MM.1S (cell line): ENCODE measurements at regions not wholly inside any gene's neighbourhood (a gene's known extent, or its start where the extent isn't known, plus 50 kb on each side); places are given as distances from the start of the nearest gene placed in this dataset.

Source experiments
- DNase-seq: peaks from one replicate; pipeline ENCODE4 v3.0.0-alpha.2; 2015
- H2AFZ ChIP-seq: fragments of 300-600 bp; sonication (generic); 2 replicates; pipeline ENCODE4 v1.6.0; 2016; ENCODE audit warnings: antibody characterized with exemption, low read length
- H3F3A ChIP-seq: fragments of 300-600 bp; sonication (generic); 2 replicates; pipeline ENCODE4 v1.6.1; 2016; ENCODE audit warnings: mild to moderate bottlenecking, antibody characterized with exemption, low read length, moderate library complexity, mixed read lengths; ENCODE audit not compliant: insufficient read depth
- H3K27ac ChIP-seq: fragments of 300-600 bp; sonication (generic); 2 replicates; pipeline ENCODE4 v1.5.1; 2016; ENCODE audit warnings: mild to moderate bottlenecking, low read length
- H3K27me3 ChIP-seq: fragments of 300-600 bp; sonication (generic); replicated peaks from 2 replicates; pipeline ENCODE4 v1.6.0; 2016; ENCODE audit warnings: low read length; ENCODE audit not compliant: insufficient read depth
- H3K36me3 ChIP-seq: fragments of 300-600 bp; sonication (generic); replicated peaks from 2 replicates; pipeline ENCODE4 v1.6.1; 2016; ENCODE audit warnings: mild to moderate bottlenecking, low read length, mixed read lengths; ENCODE audit not compliant: insufficient read depth
- H3K4me1 ChIP-seq: fragments of 300-600 bp; sonication (generic); 2 replicates; pipeline ENCODE4 v1.6.1; 2016; ENCODE audit warnings: low read length, mixed read lengths
- H3K4me2 ChIP-seq: fragments of 300-600 bp; sonication (generic); 2 replicates; pipeline ENCODE4 v1.6.0; 2016; ENCODE audit warnings: low read depth, low read length
- H3K4me3 ChIP-seq: fragments of 300-600 bp; sonication (generic); 2 replicates; pipeline ENCODE4 v1.5.1; 2016; ENCODE audit warnings: low read length, mixed read lengths
- H3K79me2 ChIP-seq: fragments of 300-600 bp; sonication (generic); 2 replicates; pipeline ENCODE4 v1.6.1; 2016; ENCODE audit warnings: mixed run types, low read length, mixed read lengths
- H3K9ac ChIP-seq: fragments of 300-600 bp; sonication (generic); 2 replicates; pipeline ENCODE4 v1.6.1; 2016; ENCODE audit warnings: low read length, mixed read lengths
- H3K9me2 ChIP-seq: fragments of 300-600 bp; sonication (generic); replicated peaks from 2 replicates; pipeline ENCODE4 v1.6.1; 2016; ENCODE audit warnings: mild to moderate bottlenecking, low read length, mixed read lengths; ENCODE audit not compliant: insufficient read depth
- H3K9me3 ChIP-seq: fragments of 300-600 bp; sonication (generic); replicated peaks from 2 replicates; pipeline ENCODE4 v1.6.1; 2016; ENCODE audit warnings: mild to moderate bottlenecking, low read length, mixed read lengths; ENCODE audit not compliant: insufficient read depth
- H4K20me1 ChIP-seq: fragments of 300-600 bp; sonication (generic); 2 replicates; pipeline ENCODE4 v1.6.1; 2016; ENCODE audit warnings: mild to moderate bottlenecking, low read length, moderate library complexity, mixed read lengths; ENCODE audit not compliant: insufficient read depth
- CTCF ChIP-seq: fragments of 300-600 bp; sonication (generic); IDR thresholded peaks from 2 replicates; pipeline ENCODE4 v1.5.1; 2016; ENCODE audit warnings: antibody characterized with exemption, low read length, mixed read lengths
- EZH2 ChIP-seq: fragments of 300-600 bp; sonication (generic); optimal IDR thresholded peaks from 2 replicates; pipeline ENCODE3; 2017; ENCODE audit warnings: low read depth, mild to moderate bottlenecking, antibody characterized with exemption, low read length, mixed read lengths
- EZH2phosphoT487 ChIP-seq: fragments of 300-600 bp; sonication (generic); IDR thresholded peaks from 2 replicates; pipeline ENCODE4 v1.6.1; 2018; ENCODE audit warnings: antibody characterized with exemption, low read length

- DNase-seq = no peak
- Histone ChIP-seq H2AFZ (no peak overlapping the region), H4K20me1 (no peaks in the 10 kb centered on the region)
Observed at GRCh38 chr9:75593920-75594319, 296.6 kb upstream of the PCSK5 start.

GRCh38 chr9:75599126-75599525 is 291.3 kb upstream of the PCSK5 start:
- no peaks in the 10 kb centered on the region for H4K20me1 ChIP-seq
- H2AFZ ChIP-seq = no peak overlapping the region
- H3K27ac ChIP-seq = no peak overlapping the region
- no peaks in the 10 kb centered on the region for H3K27me3 ChIP-seq
- no peaks in the 10 kb centered on the region for H3K9me2 ChIP-seq
- no peaks in the 10 kb centered on the region for H3K9me3 ChIP-seq
- no peaks in the 10 kb centered on the region for H3K4me1 ChIP-seq
- no peak overlapping the region for H3K4me2 ChIP-seq
- no peak overlapping the region for H3K9ac ChIP-seq
- H3K36me3 ChIP-seq = no peaks in the 10 kb centered on the region
- no peaks in the 10 kb centered on the region for H3F3A ChIP-seq
- DNase-seq = no peak
- H3K4me3 ChIP-seq = no peak overlapping the region
- no peaks in the 10 kb centered on the region for H3K79me2 ChIP-seq
- TF ChIP-seq EZH2phosphoT487 (no peak), EZH2 (no peak), CTCF (no peak)

More at GRCh38 chr9:75593920-75594319, 296.6 kb upstream of the PCSK5 start:
- Histone ChIP-seq H3K27ac (no peak overlapping the region), H3K27me3 (no peaks in the 10 kb centered on the region), H3F3A (no peaks in the 10 kb centered on the region), H3K4me3 (no peak overlapping the region), H3K4me2 (no peak overlapping the region), H3K36me3 (no peaks in the 10 kb centered on the region), H3K4me1 (no peaks in the 10 kb centered on the region), H3K9me3 (no peaks in the 10 kb centered on the region), H3K9me2 (no peaks in the 10 kb centered on the region), H3K79me2 (no peaks in the 10 kb centered on the region), H3K9ac (no peak overlapping the region)
- TF ChIP-seq CTCF (no peak), EZH2phosphoT487 (no peak), EZH2 (no peak)

- Histone ChIP-seq H3K9ac (no peak overlapping the region), H3K4me2 (no peak overlapping the region), H3K9me2 (no peaks in the 10 kb centered on the region), H3K27me3 (no peaks in the 10 kb centered on the region), H2AFZ (no peak overlapping the region), H3F3A (no peaks in the 10 kb centered on the region), H3K27ac (no peak overlapping the region), H3K79me2 (no peaks in the 10 kb centered on the region), H3K4me3 (no peak overlapping the region), H4K20me1 (no peaks in the 10 kb centered on the region), H3K9me3 (no peaks in the 10 kb centered on the region), H3K36me3 (no peaks in the 10 kb centered on the region), H3K4me1 (no peaks in the 10 kb centered on the region)
- no peak for DNase-seq
- TF ChIP-seq EZH2phosphoT487 = no peak
- TF ChIP-seq EZH2 = no peak
- TF ChIP-seq CTCF = no peak
Observed at GRCh38 chr9:75601280-75601679, 289.2 kb upstream of the PCSK5 start.

GRCh38 chr9:75602060-75602459 is 288.4 kb upstream of the PCSK5 start:
- no peaks in the 10 kb centered on the region for H3K79me2 ChIP-seq
- no peak overlapping the region for H2AFZ ChIP-seq
- H3F3A ChIP-seq = no peaks in the 10 kb centered on the region
- H3K4me3 ChIP-seq = no peak overlapping the region
- no peak overlapping the region for H3K4me2 ChIP-seq
- DNase-seq = no peak
- H3K9me3 ChIP-seq = no peaks in the 10 kb centered on the region
- H3K36me3 ChIP-seq = no peaks in the 10 kb centered on the region
- H3K27me3 ChIP-seq = no peaks in the 10 kb centered on the region
- H3K9ac ChIP-seq = no peak overlapping the region
- no peaks in the 10 kb centered on the region for H4K20me1 ChIP-seq
- TF ChIP-seq EZH2 (no peak), EZH2phosphoT487 (no peak), CTCF (no peak)
- no peaks in the 10 kb centered on the region for H3K4me1 ChIP-seq
- H3K27ac ChIP-seq = no peak overlapping the region
- no peaks in the 10 kb centered on the region for H3K9me2 ChIP-seq
